Lung (tissue), 11 donors: ENCODE measurements at regions not wholly inside any gene's neighbourhood (a gene's known extent, or its start where the extent isn't known, plus 50 kb on each side); places are given as distances from the start of the nearest gene placed in this dataset.

Experiments used
- ATAC-seq: fragments of 200-7000 bp; cut with Tn5 transposase; one replicate; pipeline ENCODE4 v1.9.1; 2020; ENCODE audit warnings: moderate number of reproducible peaks; ENCODE audit not compliant: insufficient read depth, low FRiP score
- DNase-seq, 3 donors: peaks; one replicate each; pipeline ENCODE4 v3.0.0-alpha.2; 2013 to 2017
- H3K27ac ChIP-seq, 2 donors: one replicate each; pipeline ENCODE4 v1.5.1; 2013; ENCODE audit warnings: mild to moderate bottlenecking in 2 of 2, moderate library complexity in 2 of 2, control low read depth in 1 of 2, inconsistent platforms in 1 of 2, low read depth in 1 of 2, low read length in 1 of 2
- H3K27me3 ChIP-seq, 3 donors: one replicate each; pipeline ENCODE4 v1.5.1; 2013; ENCODE audit warnings: low read length in 2 of 3; ENCODE audit not compliant: control insufficient read depth in 3 of 3, insufficient read depth in 3 of 3
- H3K36me3 ChIP-seq, 4 donors: one replicate each; pipeline ENCODE4 v1.5.1; 2013; ENCODE audit warnings: low read length in 4 of 4, mild to moderate bottlenecking in 1 of 4, moderate library complexity in 1 of 4; ENCODE audit not compliant: control insufficient read depth in 4 of 4, insufficient read depth in 4 of 4
- H3K4me1 ChIP-seq, 5 donors: one replicate each; pipeline ENCODE4 v1.5.1; 2013; ENCODE audit warnings: low read length in 5 of 5, mild to moderate bottlenecking in 2 of 5, moderate library complexity in 1 of 5; ENCODE audit not compliant: control insufficient read depth in 5 of 5, insufficient read depth in 5 of 5
- H3K4me3 ChIP-seq: one replicate; pipeline ENCODE4 v1.5.1; 2013; ENCODE audit warnings: mild to moderate bottlenecking, control low read depth, moderate library complexity
- H3K9ac ChIP-seq, 2 donors: one replicate each; pipeline ENCODE4 v1.5.1; 2013; ENCODE audit warnings: low read length in 2 of 2, control low read depth in 1 of 2; ENCODE audit not compliant: insufficient read depth in 1 of 2
- H3K9me3 ChIP-seq, 4 donors: one replicate each; pipeline ENCODE4 v1.5.1; 2013; ENCODE audit warnings: low read length in 3 of 4, mild to moderate bottlenecking in 1 of 4, moderate library complexity in 1 of 4; ENCODE audit not compliant: control insufficient read depth in 4 of 4, insufficient read depth in 3 of 4
- CTCF ChIP-seq: IDR thresholded peaks from 2 replicates; pipeline ENCODE4 v1.5.1; 2012; ENCODE audit warnings: mild to moderate bottlenecking; ENCODE audit errors: control extremely low read depth, extremely low read depth
- WGBS, 2 donors: extraction: QIAGEN DNeasy Blood & Tissue Kit; methylation state at CpG; one replicate each; pipeline ENCODE4 v1.1.7; 2013; 5-methylcytosine and 5-hydroxymethylcytosine counted together
- donor health status: control.
- donor health status: control.
- donor health status: Bipolar disorder and iron deficiency.
- donor health status: healthy.
- donor health status: DM: yes; HTN: yes; CAD: no.

- DNase-seq (no peak), ATAC-seq (no peak)
- H3K9ac ChIP-seq: no peak overlapping the region
- no peaks in the 10 kb centered on the region for H3K36me3 ChIP-seq
- peaks cover 0 to 2% (median 0%) of the 10 kb centered on the region in 5 donors for H3K4me1 ChIP-seq
- WGBS, 2 donors: 83 to 84% methylated on average over 4 of the region's 4 CpGs
- no peaks in the 10 kb centered on the region for H3K9me3 ChIP-seq
- H3K4me3 ChIP-seq: no peak overlapping the region
- H3K27me3 ChIP-seq: no peaks in the 10 kb centered on the region
- TF ChIP-seq CTCF: no peak
- H3K27ac ChIP-seq: no peak overlapping the region
Observed at GRCh38 chr6:130516604-130517003, 150.8 kb downstream of the TMEM200A start.

GRCh38 chr6:130517444-130517931 is 151.7 kb downstream of the TMEM200A start:
- no peak for TF ChIP-seq CTCF
- Histone ChIP-seq H3K9me3 (no peaks in the 10 kb centered on the region), H3K4me3 (no peak overlapping the region), H3K9ac (no peak overlapping the region), H3K27me3 (no peaks in the 10 kb centered on the region), H3K36me3 (no peaks in the 10 kb centered on the region), H3K4me1 (peaks cover 0 to 2% (median 0%) of the 10 kb centered on the region in 5 donors), H3K27ac (no peak overlapping the region)
- DNase-seq (no peak), ATAC-seq (no peak)
- WGBS, 2 donors: 91 to 94% methylated on average over 3 of the region's 3 CpGs

- H3K36me3 ChIP-seq: no peaks in the 10 kb centered on the region
- H3K4me1 ChIP-seq: peaks cover 0 to 2% (median 0%) of the 10 kb centered on the region in 5 donors
- no peak overlapping the region for H3K9ac ChIP-seq
- H3K4me3 ChIP-seq: no peak overlapping the region
- no peaks in the 10 kb centered on the region for H3K9me3 ChIP-seq
- DNase-seq: no peak
- no peak for ATAC-seq
- no peak overlapping the region for H3K27ac ChIP-seq
- H3K27me3 ChIP-seq: no peaks in the 10 kb centered on the region
- TF ChIP-seq CTCF: no peak
Observed at GRCh38 chr6:130518588-130518987, 152.8 kb downstream of the TMEM200A start.

- Histone ChIP-seq H3K36me3 (no peaks in the 10 kb centered on the region), H3K27ac (no peak overlapping the region), H3K9ac (no peak overlapping the region), H3K4me1 (peaks cover 0 to 2% (median 0%) of the 10 kb centered on the region in 5 donors), H3K9me3 (no peaks in the 10 kb centered on the region), H3K4me3 (no peak overlapping the region), H3K27me3 (no peaks in the 10 kb centered on the region)
- no peak for ATAC-seq
- WGBS, 2 donors: 42 to 65% methylated on average over 3 of the region's 3 CpGs
- TF ChIP-seq CTCF: no peak
- DNase-seq: no peak
Observed at GRCh38 chr6:130520221-130520620, 154.4 kb downstream of the TMEM200A start.
